ENCODE measurements at regions not wholly inside any gene's neighbourhood (a gene's known extent, or its start where the extent isn't known, plus 50 kb on each side); places are given as distances from the start of the nearest gene placed in this dataset.

GRCh38 chr10:28937959-28938358 lies 260.6 kb downstream of the BAMBI start (continued):
- TF ChIP-seq TBL1XR1 (IDR thresholded peaks at IDR 0.05; ENCODE audit: low read depth, low read length) = no peak

GRCh38 chr10:28938745-28939144 lies 261.4 kb downstream of the BAMBI start:
- Histone ChIP-seq H3K36me3 (ENCODE audit: control insufficient read depth in 2 of 2, insufficient read depth in 2 of 2, low read length in 1 of 2) (no peaks in the 10 kb centered on the region), H3K27me3 (replicated peaks in 1 of 2; ENCODE audit: control insufficient read depth in 2 of 2, insufficient read depth in 2 of 2, low read length in 1 of 2) (no peaks in the 10 kb centered on the region), H3K4me2 (ENCODE audit: control insufficient read depth, insufficient read depth) (no peak overlapping the region), H3K9me3 (replicated peaks; ENCODE audit: control insufficient read depth, insufficient read depth, low read length) (no peaks in the 10 kb centered on the region), H3K27ac (ENCODE audit: control insufficient read depth, insufficient read depth) (no peak overlapping the region), H3K4me3 (no peak overlapping the region), H2AFZ (ENCODE audit: control insufficient read depth, low read depth, low read length) (no peak overlapping the region), H3K9ac (ENCODE audit: control insufficient read depth, insufficient read depth, low read length) (no peak overlapping the region), H3K79me2 (ENCODE audit: control insufficient read depth, insufficient read depth, low read length) (no peaks in the 10 kb centered on the region), H3K4me1 (ENCODE audit: control insufficient read depth, insufficient read depth, low read length) (no peaks in the 10 kb centered on the region), H4K20me1 (ENCODE audit: control insufficient read depth, insufficient read depth) (no peaks in the 10 kb centered on the region)
- in situ Hi-C loops (cut with MboI) = no loop called here
- 32% methylated on average over 1 of the region's 1 CpG for WGBS (ENCODE audit: insufficient coverage, insufficient replicate concordance, low lambda C conversion rate, missing lambda C conversion rate)
- DNase-seq (ENCODE audit: low read depth, low spot score) (no peak), FAIRE-seq (no peak), ATAC-seq (no peak)
- intact Hi-C loops (cut with micrococcal nuclease; ENCODE audit: unreplicated experiment) = no loop called here
- ChIA-PET POLR2A (no interaction called here), RAD21 (ENCODE audit: unreplicated experiment) (no interaction called here), SMC1A (ENCODE audit: uncharacterized antibody, unreplicated experiment) (no interaction called here), CTCF (no interaction called here)
- TF ChIP-seq CEBPB (IDR thresholded peaks at IDR 0.05; ENCODE audit: borderline replicate concordance in 1 of 2, low read depth in 2 of 2, low read length in 2 of 2) (no peak), ZNF24 (IDR thresholded peaks at IDR 0.05) (no peak), SMAD1 (IDR thresholded peaks at IDR 0.05; ENCODE audit: low read depth, partially characterized antibody) (no peak), KLF5 (IDR thresholded peaks at IDR 0.05; ENCODE audit: partially characterized antibody) (no peak), E2F4 (IDR thresholded peaks at IDR 0.05; ENCODE audit: low read depth, low read length) (no peak), ZNF207 (IDR thresholded peaks at IDR 0.05; ENCODE audit: borderline replicate concordance) (no peak), TAF1 (IDR thresholded peaks at IDR 0.05; ENCODE audit: borderline replicate concordance, low read depth, low read length) (no peak), MAX (IDR thresholded peaks at IDR 0.05; ENCODE audit: low read depth, low read length) (no peak), EZH2 (IDR thresholded peaks at IDR 0.05; ENCODE audit: borderline replicate concordance, control insufficient read depth, low read depth, low read length) (no peak)
- BruUV-seq (replicated peaks) = no TSS peak

Measured in GM12878 (cell line).